SK-N-MC (cell line): ENCODE measurements at regions not wholly inside any gene's neighbourhood (a gene's known extent, or its start where the extent isn't known, plus 50 kb on each side); places are given as distances from the start of the nearest gene placed in this dataset.

Source experiments
- DNase-seq: peaks from one replicate; pipeline ENCODE4 v3.0.0-alpha.2; 2011; ENCODE audit warnings: low read depth, low spot score
- H3K27ac ChIP-seq: fragments of 200-600 bp; sonication (generic); 2 replicates; pipeline ENCODE4 v1.5.1; 2016; ENCODE audit warnings: mixed run types
- H3K36me3 ChIP-seq: fragments of 200-600 bp; sonication (generic); 2 replicates; pipeline ENCODE4 v1.6.1; 2017; ENCODE audit warnings: antibody characterized with exemption, low read length, mixed read lengths; ENCODE audit not compliant: insufficient read depth
- H3K4me3 ChIP-seq: fragments of 200-600 bp; sonication (generic); 2 replicates; pipeline ENCODE4 v1.5.1; 2016
- H3K9ac ChIP-seq: fragments of 200-600 bp; sonication (generic); 2 replicates; pipeline ENCODE4 v1.8.0; 2017; ENCODE audit warnings: mixed run types, mixed read lengths; ENCODE audit not compliant: insufficient read length
- H3K9me3 ChIP-seq: fragments of 200-600 bp; sonication (generic); 2 replicates; pipeline ENCODE4 v1.6.1; 2017; ENCODE audit warnings: low read depth, mild to moderate bottlenecking, antibody characterized with exemption, low read length, moderate library complexity, mixed read lengths
- EZH2 ChIP-seq: fragments of 200-600 bp; sonication (generic); IDR thresholded peaks from one replicate; pipeline ENCODE4 v1.6.1; 2017; ENCODE audit warnings: antibody characterized with exemption
- FOXP2 ChIP-seq: optimal IDR thresholded peaks from 2 replicates; pipeline ENCODE3; 2011; ENCODE audit warnings: mild to moderate bottlenecking, moderate library complexity; ENCODE audit not compliant: insufficient read depth; ENCODE audit errors: extremely low read length, control extremely low read depth
- POLR2AphosphoS5 ChIP-seq: IDR thresholded peaks from 2 replicates; pipeline ENCODE4 v1.6.1; 2012; ENCODE audit warnings: mild to moderate bottlenecking, low read depth, low read length, borderline replicate concordance

- TF ChIP-seq EZH2, result no peak
- TF ChIP-seq POLR2AphosphoS5, result no peak
- TF ChIP-seq FOXP2, result no peak
- H3K4me3 ChIP-seq, result no peak overlapping the region
These were observed 76.8 kb upstream of the TMEM164 start for GRCh38 chrX:109926118-109926517.

GRCh38 chrX:109926743-109927662 is 75.9 kb upstream of the TMEM164 start:
- DNase-seq, result no peak
- TF ChIP-seq EZH2, result no peak
- no peak for TF ChIP-seq FOXP2
- TF ChIP-seq POLR2AphosphoS5, result no peak
- no peak overlapping the region for H3K4me3 ChIP-seq
- H3K9me3 ChIP-seq, result no peaks in the 10 kb centered on the region
- H3K9ac ChIP-seq, result no peak overlapping the region
- no peak overlapping the region for H3K27ac ChIP-seq
- no peaks in the 10 kb centered on the region for H3K36me3 ChIP-seq

More at GRCh38 chrX:109926118-109926517, 76.8 kb upstream of the TMEM164 start:
- H3K9ac ChIP-seq, result no peak overlapping the region
- H3K27ac ChIP-seq, result no peak overlapping the region
- H3K36me3 ChIP-seq, result no peaks in the 10 kb centered on the region
- no peak for DNase-seq
- H3K9me3 ChIP-seq, result no peaks in the 10 kb centered on the region

GRCh38 chrX:109927663-109928273 is 75.1 kb upstream of the TMEM164 start:
- DNase-seq, result no peak
- Histone ChIP-seq H3K9me3 (no peaks in the 10 kb centered on the region), H3K36me3 (no peaks in the 10 kb centered on the region), H3K27ac (no peak overlapping the region), H3K9ac (no peak overlapping the region), H3K4me3 (no peak overlapping the region)
- TF ChIP-seq FOXP2, result no peak
- no peak for TF ChIP-seq POLR2AphosphoS5
- TF ChIP-seq EZH2, result no peak

- Histone ChIP-seq H3K9ac (no peak overlapping the region), H3K36me3 (no peaks in the 10 kb centered on the region), H3K9me3 (no peaks in the 10 kb centered on the region), H3K27ac (no peak overlapping the region), H3K4me3 (no peak overlapping the region)
- no peak for DNase-seq
- TF ChIP-seq FOXP2 (no peak), EZH2 (no peak), POLR2AphosphoS5 (no peak)
These were observed 74.1 kb upstream of the TMEM164 start for GRCh38 chrX:109928596-109929335.

- DNase-seq, result no peak
- Histone ChIP-seq H3K36me3 (no peaks in the 10 kb centered on the region), H3K9ac (no peak overlapping the region), H3K27ac (no peak overlapping the region), H3K9me3 (no peaks in the 10 kb centered on the region), H3K4me3 (no peak overlapping the region)
- TF ChIP-seq FOXP2 (no peak), EZH2 (no peak), POLR2AphosphoS5 (no peak)
These were observed 71.2 kb upstream of the TMEM164 start for GRCh38 chrX:109931677-109932076.

- TF ChIP-seq FOXP2 (no peak), POLR2AphosphoS5 (no peak), EZH2 (no peak)
- Histone ChIP-seq H3K9ac (no peak overlapping the region), H3K36me3 (no peaks in the 10 kb centered on the region), H3K4me3 (no peak overlapping the region), H3K27ac (no peak overlapping the region), H3K9me3 (no peaks in the 10 kb centered on the region)
- no peak for DNase-seq
These were observed 68.5 kb upstream of the TMEM164 start for GRCh38 chrX:109934434-109934833.

GRCh38 chrX:109934935-109935334 is 68.0 kb upstream of the TMEM164 start:
- TF ChIP-seq FOXP2 (no peak), EZH2 (no peak), POLR2AphosphoS5 (no peak)
- Histone ChIP-seq H3K9ac (no peak overlapping the region), H3K9me3 (no peaks in the 10 kb centered on the region), H3K36me3 (no peaks in the 10 kb centered on the region), H3K27ac (no peak overlapping the region), H3K4me3 (no peak overlapping the region)
- DNase-seq, result no peak

GRCh38 chrX:109936114-109936513 is 66.8 kb upstream of the TMEM164 start:
- Histone ChIP-seq H3K9ac (no peak overlapping the region), H3K4me3 (no peak overlapping the region), H3K36me3 (no peaks in the 10 kb centered on the region), H3K27ac (no peak overlapping the region), H3K9me3 (no peaks in the 10 kb centered on the region)
- DNase-seq, result no peak
- TF ChIP-seq EZH2 (no peak), POLR2AphosphoS5 (no peak), FOXP2 (no peak)
